ENCODE measurements at regions not wholly inside any gene's neighbourhood (a gene's known extent, or its start where the extent isn't known, plus 50 kb on each side); places are given as distances from the start of the nearest gene placed in this dataset.

GRCh38 chr5:20300110-20300509 lies 312.1 kb upstream of the CDH18 start:
- TF ChIP-seq CTCF (IDR thresholded peaks at IDR 0.05; ENCODE audit: low read depth, low read length, missing control alignments): no peak
- DNase-seq: no peak
- Histone ChIP-seq H3K27me3 (replicated peaks) (no peaks in the 10 kb centered on the region), H3K27ac (no peak overlapping the region), H3K36me3 (replicated peaks) (no peaks in the 10 kb centered on the region), H3K4me3 (ENCODE audit: low read depth, low read length) (no peak overlapping the region)
- in situ Hi-C loops (cut with HindIII; ENCODE audit: low pct_ligation_motif_present, low sequenced_read_pairs): no loop called here

GRCh38 chr5:20294696-20295095 lies 306.7 kb upstream of the CDH18 start:
- in situ Hi-C loops (cut with HindIII; ENCODE audit: low pct_ligation_motif_present, low sequenced_read_pairs): no loop called here
- DNase-seq: no peak
- H3K27me3 ChIP-seq (replicated peaks): no peaks in the 10 kb centered on the region
- no peaks in the 10 kb centered on the region for H3K36me3 ChIP-seq (replicated peaks)
- no peak overlapping the region for H3K27ac ChIP-seq
- no peak for TF ChIP-seq CTCF (IDR thresholded peaks at IDR 0.05; ENCODE audit: low read depth, low read length, missing control alignments)
- no peak overlapping the region for H3K4me3 ChIP-seq (ENCODE audit: low read depth, low read length)

DNA sequence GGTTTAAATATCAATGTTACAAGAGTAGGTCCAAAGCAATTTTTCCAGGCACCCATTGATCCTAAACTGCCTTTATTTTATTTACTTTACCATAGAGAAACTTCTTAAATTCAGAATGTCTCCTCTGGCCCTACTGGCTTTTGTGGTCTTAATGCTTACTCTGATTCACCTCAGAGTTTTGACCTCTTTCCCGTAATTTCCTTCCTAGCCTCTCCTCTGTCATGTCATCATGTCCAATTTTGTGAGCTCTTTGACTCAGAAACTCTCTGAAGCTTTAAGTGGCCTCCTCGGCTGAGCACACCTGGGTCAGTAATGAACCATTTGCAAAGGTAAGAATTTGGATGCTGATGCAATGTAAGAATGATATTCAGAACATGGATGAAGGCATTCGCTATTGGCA lies 303.8 kb upstream of the CDH18 start:
- Histone ChIP-seq H3K36me3 (replicated peaks) (no peaks in the 10 kb centered on the region), H3K4me3 (ENCODE audit: low read depth, low read length) (no peak overlapping the region), H3K27ac (no peak overlapping the region), H3K27me3 (replicated peaks) (no peaks in the 10 kb centered on the region)
- TF ChIP-seq CTCF (IDR thresholded peaks at IDR 0.05; ENCODE audit: low read depth, low read length, missing control alignments): no peak
- in situ Hi-C loops (cut with HindIII; ENCODE audit: low pct_ligation_motif_present, low sequenced_read_pairs): no loop called here
- no peak for DNase-seq

GRCh38 chr5:20287640-20288039 lies 299.6 kb upstream of the CDH18 start:
- no peaks in the 10 kb centered on the region for H3K27me3 ChIP-seq (replicated peaks)
- no peaks in the 10 kb centered on the region for H3K36me3 ChIP-seq (replicated peaks)
- in situ Hi-C loops (cut with HindIII; ENCODE audit: low pct_ligation_motif_present, low sequenced_read_pairs): no loop called here
- H3K4me3 ChIP-seq (ENCODE audit: low read depth, low read length): no peak overlapping the region
- DNase-seq: no peak
- H3K27ac ChIP-seq: no peak overlapping the region
- no peak for TF ChIP-seq CTCF (IDR thresholded peaks at IDR 0.05; ENCODE audit: low read depth, low read length, missing control alignments)

DNA sequence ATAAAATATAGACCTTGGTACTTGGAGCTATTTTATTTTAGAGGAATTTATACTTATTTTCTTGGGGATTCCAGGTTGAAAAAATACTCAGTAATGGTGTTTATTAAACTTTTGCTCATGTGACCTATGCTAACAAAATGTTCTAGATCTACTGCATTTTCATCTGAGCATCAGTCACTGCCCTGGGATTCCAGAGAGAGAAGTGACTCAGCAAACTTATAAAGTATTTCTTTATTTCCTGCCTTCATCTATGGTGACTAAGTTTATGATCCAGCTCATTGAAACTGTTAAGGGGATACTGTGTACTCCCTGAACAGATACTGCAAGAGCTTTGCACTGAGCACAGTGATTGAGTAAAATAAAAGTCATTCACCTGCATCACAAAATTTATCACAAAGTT lies 298.5 kb upstream of the CDH18 start:
- DNase-seq: no peak
- in situ Hi-C loops (cut with HindIII; ENCODE audit: low pct_ligation_motif_present, low sequenced_read_pairs): no loop called here

More for the DNA sequence above, 298.5 kb upstream of the CDH18 start:
- Histone ChIP-seq H3K4me3 (ENCODE audit: low read depth, low read length) (no peak overlapping the region), H3K27ac (no peak overlapping the region), H3K36me3 (replicated peaks) (no peaks in the 10 kb centered on the region), H3K27me3 (replicated peaks) (no peaks in the 10 kb centered on the region)
- TF ChIP-seq CTCF (IDR thresholded peaks at IDR 0.05; ENCODE audit: low read depth, low read length, missing control alignments): no peak
